MM.1S (cell line): ENCODE measurements at regions not wholly inside any gene's neighbourhood (a gene's known extent, or its start where the extent isn't known, plus 50 kb on each side); places are given as distances from the start of the nearest gene placed in this dataset.

ENCODE experiments used
- DNase-seq: peaks from one replicate; pipeline ENCODE4 v3.0.0-alpha.2; 2015
- H2AFZ ChIP-seq: fragments of 300-600 bp; sonication (generic); 2 replicates; pipeline ENCODE4 v1.6.0; 2016; ENCODE audit warnings: antibody characterized with exemption, low read length
- H3F3A ChIP-seq: fragments of 300-600 bp; sonication (generic); 2 replicates; pipeline ENCODE4 v1.6.1; 2016; ENCODE audit warnings: mild to moderate bottlenecking, antibody characterized with exemption, low read length, moderate library complexity, mixed read lengths; ENCODE audit not compliant: insufficient read depth
- H3K27ac ChIP-seq: fragments of 300-600 bp; sonication (generic); 2 replicates; pipeline ENCODE4 v1.5.1; 2016; ENCODE audit warnings: mild to moderate bottlenecking, low read length
- H3K27me3 ChIP-seq: fragments of 300-600 bp; sonication (generic); replicated peaks from 2 replicates; pipeline ENCODE4 v1.6.0; 2016; ENCODE audit warnings: low read length; ENCODE audit not compliant: insufficient read depth
- H3K36me3 ChIP-seq: fragments of 300-600 bp; sonication (generic); replicated peaks from 2 replicates; pipeline ENCODE4 v1.6.1; 2016; ENCODE audit warnings: mild to moderate bottlenecking, low read length, mixed read lengths; ENCODE audit not compliant: insufficient read depth
- H3K4me1 ChIP-seq: fragments of 300-600 bp; sonication (generic); 2 replicates; pipeline ENCODE4 v1.6.1; 2016; ENCODE audit warnings: low read length, mixed read lengths
- H3K4me2 ChIP-seq: fragments of 300-600 bp; sonication (generic); 2 replicates; pipeline ENCODE4 v1.6.0; 2016; ENCODE audit warnings: low read depth, low read length
- H3K4me3 ChIP-seq: fragments of 300-600 bp; sonication (generic); 2 replicates; pipeline ENCODE4 v1.5.1; 2016; ENCODE audit warnings: low read length, mixed read lengths
- H3K79me2 ChIP-seq: fragments of 300-600 bp; sonication (generic); 2 replicates; pipeline ENCODE4 v1.6.1; 2016; ENCODE audit warnings: mixed run types, low read length, mixed read lengths
- H3K9ac ChIP-seq: fragments of 300-600 bp; sonication (generic); 2 replicates; pipeline ENCODE4 v1.6.1; 2016; ENCODE audit warnings: low read length, mixed read lengths
- H3K9me2 ChIP-seq: fragments of 300-600 bp; sonication (generic); replicated peaks from 2 replicates; pipeline ENCODE4 v1.6.1; 2016; ENCODE audit warnings: mild to moderate bottlenecking, low read length, mixed read lengths; ENCODE audit not compliant: insufficient read depth
- H3K9me3 ChIP-seq: fragments of 300-600 bp; sonication (generic); replicated peaks from 2 replicates; pipeline ENCODE4 v1.6.1; 2016; ENCODE audit warnings: mild to moderate bottlenecking, low read length, mixed read lengths; ENCODE audit not compliant: insufficient read depth
- H4K20me1 ChIP-seq: fragments of 300-600 bp; sonication (generic); 2 replicates; pipeline ENCODE4 v1.6.1; 2016; ENCODE audit warnings: mild to moderate bottlenecking, low read length, moderate library complexity, mixed read lengths; ENCODE audit not compliant: insufficient read depth
- CTCF ChIP-seq: fragments of 300-600 bp; sonication (generic); IDR thresholded peaks from 2 replicates; pipeline ENCODE4 v1.5.1; 2016; ENCODE audit warnings: antibody characterized with exemption, low read length, mixed read lengths
- EZH2 ChIP-seq: fragments of 300-600 bp; sonication (generic); optimal IDR thresholded peaks from 2 replicates; pipeline ENCODE3; 2017; ENCODE audit warnings: low read depth, mild to moderate bottlenecking, antibody characterized with exemption, low read length, mixed read lengths
- EZH2phosphoT487 ChIP-seq: fragments of 300-600 bp; sonication (generic); IDR thresholded peaks from 2 replicates; pipeline ENCODE4 v1.6.1; 2018; ENCODE audit warnings: antibody characterized with exemption, low read length

GRCh38 chr7:25789701-25790640, 362.0 kb upstream of the NFE2L3 start:
- H3K4me3 ChIP-seq = no peak overlapping the region
- no peak overlapping the region for H2AFZ ChIP-seq
- H4K20me1 ChIP-seq = no peaks in the 10 kb centered on the region
- TF ChIP-seq EZH2phosphoT487 = no peak
- TF ChIP-seq CTCF = no peak
- no peak for TF ChIP-seq EZH2
- no peak for DNase-seq
- no peaks in the 10 kb centered on the region for H3K36me3 ChIP-seq
- no peak overlapping the region for H3K9ac ChIP-seq
- H3K27me3 ChIP-seq = no peaks in the 10 kb centered on the region
- no peak overlapping the region for H3K27ac ChIP-seq
- H3K4me2 ChIP-seq = no peak overlapping the region
- no peaks in the 10 kb centered on the region for H3K9me3 ChIP-seq
- H3K4me1 ChIP-seq = no peaks in the 10 kb centered on the region
- no peaks in the 10 kb centered on the region for H3K79me2 ChIP-seq
- H3K9me2 ChIP-seq = no peaks in the 10 kb centered on the region
- H3F3A ChIP-seq = no peaks in the 10 kb centered on the region

- H3K4me2 ChIP-seq = no peak overlapping the region
- DNase-seq = no peak
- no peaks in the 10 kb centered on the region for H3K36me3 ChIP-seq
- H3K9me2 ChIP-seq = no peaks in the 10 kb centered on the region
- no peak overlapping the region for H3K27ac ChIP-seq
- H3K9ac ChIP-seq = no peak overlapping the region
- no peak overlapping the region for H3K4me3 ChIP-seq
- peaks cover 3% of the 10 kb centered on the region; the same call in 1 of the 2 replicates for H3K4me1 ChIP-seq
- no peaks in the 10 kb centered on the region for H4K20me1 ChIP-seq
- H3K79me2 ChIP-seq = no peaks in the 10 kb centered on the region
- H3F3A ChIP-seq = no peaks in the 10 kb centered on the region
- H2AFZ ChIP-seq = no peak overlapping the region
- no peaks in the 10 kb centered on the region for H3K9me3 ChIP-seq
- TF ChIP-seq EZH2phosphoT487 (no peak), EZH2 (no peak), CTCF (no peak)
- H3K27me3 ChIP-seq = no peaks in the 10 kb centered on the region
These were observed 361.0 kb upstream of the NFE2L3 start for GRCh38 chr7:25790963-25791362.

- Histone ChIP-seq H3K9me3 (no peaks in the 10 kb centered on the region), H3K9ac (no peak overlapping the region), H3K27me3 (no peaks in the 10 kb centered on the region), H3K4me3 (no peak overlapping the region), H3K4me2 (no peak overlapping the region), H3K79me2 (no peaks in the 10 kb centered on the region), H3F3A (no peaks in the 10 kb centered on the region), H2AFZ (no peak overlapping the region), H3K4me1 (peaks cover 3% of the 10 kb centered on the region; the same call in 1 of the 2 replicates), H3K27ac (no peak overlapping the region), H3K36me3 (no peaks in the 10 kb centered on the region), H3K9me2 (no peaks in the 10 kb centered on the region), H4K20me1 (no peaks in the 10 kb centered on the region)
- no peak for TF ChIP-seq EZH2phosphoT487
- no peak for DNase-seq
These were observed 359.4 kb upstream of the NFE2L3 start for GRCh38 chr7:25792586-25792985.

GRCh38 chr7:25795824-25796235, 356.2 kb upstream of the NFE2L3 start:
- H3K9me3 ChIP-seq = no peaks in the 10 kb centered on the region
- no peaks in the 10 kb centered on the region for H3K79me2 ChIP-seq
- H3F3A ChIP-seq = no peaks in the 10 kb centered on the region
- peak overlapping the region; percentile 91 for H2AFZ ChIP-seq
- no peaks in the 10 kb centered on the region for H3K36me3 ChIP-seq
- TF ChIP-seq CTCF (no peak), EZH2phosphoT487 (no peak), EZH2 (no peak)
- no peak overlapping the region for H3K9ac ChIP-seq
- H3K27ac ChIP-seq = no peak overlapping the region
- no peaks in the 10 kb centered on the region for H3K27me3 ChIP-seq
- peaks cover 3% of the 10 kb centered on the region; the same call in 1 of the 2 replicates for H3K4me1 ChIP-seq
- H4K20me1 ChIP-seq = no peaks in the 10 kb centered on the region
- no peaks in the 10 kb centered on the region for H3K9me2 ChIP-seq
- peak overlapping the region; percentile 47 for H3K4me3 ChIP-seq
- DNase-seq = peak; percentile 56
- peak overlapping the region; percentile 89 for H3K4me2 ChIP-seq
